ENCODE measurements at regions not wholly inside any gene's neighbourhood (a gene's known extent, or its start where the extent isn't known, plus 50 kb on each side); places are given as distances from the start of the nearest gene placed in this dataset.
"Not testable (repeated sequence)": the region's sequence is repeated elsewhere in the genome, so short reads cannot be mapped to it uniquely, and the experiment has no call there.

DNA sequence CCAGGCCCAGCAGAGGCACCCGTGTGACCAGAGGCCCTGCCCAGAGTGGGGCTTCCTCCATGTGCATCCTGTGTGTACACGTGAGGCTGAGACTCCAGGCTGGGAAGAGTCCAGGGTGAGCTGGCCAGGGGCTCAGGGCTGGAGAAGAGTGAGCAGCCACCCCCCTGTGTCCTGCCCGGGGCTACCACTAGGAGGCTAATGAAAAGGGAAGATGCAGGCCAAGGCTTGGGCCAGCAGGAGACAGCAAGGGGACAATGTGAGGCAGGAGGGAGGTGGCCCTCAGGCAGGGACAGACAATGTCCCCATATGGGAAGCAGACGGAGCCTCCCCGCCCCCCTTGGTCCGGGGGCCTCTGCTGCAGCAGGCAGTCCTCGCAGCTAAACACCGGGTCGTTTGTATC lies 102.0 kb downstream of the HIF1AN start:
- Mint-ChIP-seq H3K27ac (no peak overlapping the region), H3K4me3 (no peak overlapping the region), H3K9me3 (no peaks in the 10 kb centered on the region), H3K27me3 (ENCODE audit: insufficient read depth) (peaks cover 76% of the 10 kb centered on the region), H3K4me1 (peaks cover 26% of the 10 kb centered on the region), H3K36me3 (ENCODE audit: low read depth) (no peaks in the 10 kb centered on the region)
- Histone ChIP-seq H3K27me3 (ENCODE audit: control insufficient read depth, insufficient read depth, low read length, poor library complexity, severe bottlenecking) (peaks cover 72% of the 10 kb centered on the region), H3K36me3 (ENCODE audit: control insufficient read depth, insufficient read depth, low read length) (no peaks in the 10 kb centered on the region), H3K9ac (ENCODE audit: extremely low read depth, low read length, poor library complexity, severe bottlenecking) (no peak overlapping the region), H3K9me3 (ENCODE audit: control insufficient read depth, low read length) (no peaks in the 10 kb centered on the region), H3K27ac (ENCODE audit: low read depth, low read length) (peak overlapping the region; percentile 51), H3K4me1 (ENCODE audit: control insufficient read depth, insufficient read depth, low read length) (peaks cover 6% of the 10 kb centered on the region), H3K4me3 (ENCODE audit: low read length) (no peak overlapping the region)
- 17 to 24% methylated on average over 7 to 9 of the region's 9 CpGs for WGBS, 2 experiments (ENCODE audit: insufficient coverage in 1 of 2, insufficient read length in 1 of 2)
- TF ChIP-seq, protein P1, sequence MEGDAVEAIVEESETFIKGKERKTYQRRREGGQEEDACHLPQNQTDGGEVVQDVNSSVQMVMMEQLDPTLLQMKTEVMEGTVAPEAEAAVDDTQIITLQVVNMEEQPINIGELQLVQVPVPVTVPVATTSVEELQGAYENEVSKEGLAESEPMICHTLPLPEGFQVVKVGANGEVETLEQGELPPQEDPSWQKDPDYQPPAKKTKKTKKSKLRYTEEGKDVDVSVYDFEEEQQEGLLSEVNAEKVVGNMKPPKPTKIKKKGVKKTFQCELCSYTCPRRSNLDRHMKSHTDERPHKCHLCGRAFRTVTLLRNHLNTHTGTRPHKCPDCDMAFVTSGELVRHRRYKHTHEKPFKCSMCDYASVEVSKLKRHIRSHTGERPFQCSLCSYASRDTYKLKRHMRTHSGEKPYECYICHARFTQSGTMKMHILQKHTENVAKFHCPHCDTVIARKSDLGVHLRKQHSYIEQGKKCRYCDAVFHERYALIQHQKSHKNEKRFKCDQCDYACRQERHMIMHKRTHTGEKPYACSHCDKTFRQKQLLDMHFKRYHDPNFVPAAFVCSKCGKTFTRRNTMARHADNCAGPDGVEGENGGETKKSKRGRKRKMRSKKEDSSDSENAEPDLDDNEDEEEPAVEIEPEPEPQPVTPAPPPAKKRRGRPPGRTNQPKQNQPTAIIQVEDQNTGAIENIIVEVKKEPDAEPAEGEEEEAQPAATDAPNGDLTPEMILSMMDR (conservative IDR thresholded peaks at IDR 0.05): peak; percentile 94
- DNase-seq: peak; percentile 96

DNA sequence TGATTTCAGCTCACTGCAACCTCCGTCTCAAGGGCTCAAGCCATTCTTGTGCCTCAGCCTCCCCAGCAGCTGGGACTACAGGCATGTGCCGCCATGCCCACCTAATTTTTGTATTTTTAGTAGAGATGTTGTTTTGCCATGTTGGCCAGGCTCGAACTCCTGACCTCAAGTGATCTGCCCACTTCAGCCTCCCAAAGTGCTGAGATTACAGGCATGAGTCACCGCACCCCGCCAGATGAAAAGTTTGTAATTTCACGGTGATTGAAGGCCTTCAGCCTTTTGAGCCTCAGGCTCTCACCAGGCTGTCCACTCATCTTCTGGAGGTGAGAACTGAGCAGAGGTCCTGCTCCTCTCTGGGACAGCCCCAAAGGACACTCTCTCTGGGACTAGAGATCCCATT lies 103.2 kb downstream of the HIF1AN start:
- not testable (repeated sequence) for H3K36me3 ChIP-seq (ENCODE audit: control insufficient read depth, insufficient read depth, low read length); H3K9ac ChIP-seq (ENCODE audit: extremely low read depth, low read length, poor library complexity, severe bottlenecking); H3K4me3 Mint-ChIP-seq; H3K27ac ChIP-seq (ENCODE audit: low read depth, low read length); H3K27ac Mint-ChIP-seq; DNase-seq; H3K9me3 Mint-ChIP-seq; H3K36me3 Mint-ChIP-seq (ENCODE audit: low read depth); H3K9me3 ChIP-seq (ENCODE audit: control insufficient read depth, low read length); H3K4me1 ChIP-seq (ENCODE audit: control insufficient read depth, insufficient read depth, low read length); H3K4me3 ChIP-seq (ENCODE audit: low read length)
- Mint-ChIP-seq H3K27me3 (ENCODE audit: insufficient read depth) (peaks cover 80% of the 10 kb centered on the region), H3K4me1 (peaks cover 26% of the 10 kb centered on the region)
- peaks cover 71% of the 10 kb centered on the region for H3K27me3 ChIP-seq (ENCODE audit: control insufficient read depth, insufficient read depth, low read length, poor library complexity, severe bottlenecking)
- WGBS, 2 experiments (ENCODE audit: insufficient coverage in 1 of 2, insufficient read length in 1 of 2): 91% methylated on average over 5 to 6 of the region's 6 CpGs

DNA sequence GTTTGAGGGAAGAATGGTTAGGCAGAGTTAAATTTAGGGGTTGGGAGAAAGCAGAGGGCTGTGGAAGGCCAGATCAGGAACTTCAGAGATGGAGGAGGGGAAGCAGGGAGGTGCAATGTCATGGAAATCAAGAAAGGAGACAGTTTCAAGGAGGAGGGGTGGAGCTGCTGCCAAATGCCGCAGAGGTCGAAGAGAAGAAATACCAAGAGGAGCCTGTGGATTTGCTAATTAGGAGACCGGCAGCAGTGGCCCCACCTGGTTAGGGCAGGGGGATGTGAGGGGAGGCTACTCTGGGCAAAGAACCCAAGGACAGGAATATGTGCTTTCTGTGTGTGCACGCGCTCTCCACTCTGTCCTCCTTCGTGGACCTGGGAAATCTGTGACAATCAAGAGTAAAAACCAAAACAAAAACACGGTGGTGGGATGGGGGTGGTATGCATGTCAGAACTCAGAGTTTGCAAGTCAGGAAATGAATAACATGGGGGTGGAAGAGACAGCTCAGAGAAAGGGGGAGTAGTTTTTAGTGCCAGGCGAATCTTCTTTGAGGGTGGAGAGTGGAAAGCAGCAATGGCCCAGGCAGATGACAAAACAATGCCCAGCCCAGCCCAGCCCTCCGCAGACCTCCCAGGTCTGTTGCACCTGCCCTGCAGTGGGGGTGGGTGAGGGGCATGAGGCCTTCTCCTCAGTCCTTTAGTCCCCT lies 102.9 kb upstream of the PAX2 start:
- peak; percentile 83 for DNase-seq
- Histone ChIP-seq H3K36me3 (ENCODE audit: control insufficient read depth, insufficient read depth, low read length) (no peaks in the 10 kb centered on the region), H3K9me3 (ENCODE audit: control insufficient read depth, low read length) (no peaks in the 10 kb centered on the region), H3K4me3 (ENCODE audit: low read length) (no peak overlapping the region), H3K4me1 (ENCODE audit: control insufficient read depth, insufficient read depth, low read length) (peaks cover 3% of the 10 kb centered on the region), H3K27me3 (ENCODE audit: control insufficient read depth, insufficient read depth, low read length, poor library complexity, severe bottlenecking) (peaks cover 62% of the 10 kb centered on the region), H3K9ac (ENCODE audit: extremely low read depth, low read length, poor library complexity, severe bottlenecking) (no peak overlapping the region), H3K27ac (ENCODE audit: low read depth, low read length) (no peak overlapping the region)
- 16 to 28% methylated on average over 6 to 9 of the region's 9 CpGs for WGBS, 2 experiments (ENCODE audit: insufficient coverage in 1 of 2, insufficient read length in 1 of 2)
- Mint-ChIP-seq H3K4me3 (no peak overlapping the region), H3K36me3 (ENCODE audit: low read depth) (no peaks in the 10 kb centered on the region), H3K27me3 (ENCODE audit: insufficient read depth) (peaks cover 88% of the 10 kb centered on the region), H3K9me3 (no peaks in the 10 kb centered on the region), H3K4me1 (peaks cover 23% of the 10 kb centered on the region), H3K27ac (no peak overlapping the region)
- TF ChIP-seq, protein P1 (conservative IDR thresholded peaks at IDR 0.05): no peak

- Mint-ChIP-seq H3K36me3 (ENCODE audit: low read depth) (no peaks in the 10 kb centered on the region), H3K27me3 (ENCODE audit: insufficient read depth) (peaks cover 87% of the 10 kb centered on the region), H3K27ac (no peak overlapping the region), H3K4me1 (peaks cover 13% of the 10 kb centered on the region), H3K9me3 (no peaks in the 10 kb centered on the region), H3K4me3 (no peak overlapping the region)
- H3K9me3 ChIP-seq (ENCODE audit: control insufficient read depth, low read length): no peaks in the 10 kb centered on the region
- WGBS, 2 experiments (ENCODE audit: insufficient coverage in 1 of 2, insufficient read length in 1 of 2): 73 to 79% methylated on average over 4 to 5 of the region's 5 CpGs
- H3K4me3 ChIP-seq (ENCODE audit: low read length): no peak overlapping the region
- no peak for DNase-seq
- no peak overlapping the region for H3K9ac ChIP-seq (ENCODE audit: extremely low read depth, low read length, poor library complexity, severe bottlenecking)
- no peak overlapping the region for H3K27ac ChIP-seq (ENCODE audit: low read depth, low read length)
- H3K36me3 ChIP-seq (ENCODE audit: control insufficient read depth, insufficient read depth, low read length): no peaks in the 10 kb centered on the region
- H3K27me3 ChIP-seq (ENCODE audit: control insufficient read depth, insufficient read depth, low read length, poor library complexity, severe bottlenecking): peaks cover 52% of the 10 kb centered on the region
- no peaks in the 10 kb centered on the region for H3K4me1 ChIP-seq (ENCODE audit: control insufficient read depth, insufficient read depth, low read length)
- TF ChIP-seq, protein P1 (conservative IDR thresholded peaks at IDR 0.05): no peak
These were observed 100.3 kb upstream of the PAX2 start for GRCh38 chr10:100645091-100645490.

All from endodermal cell (in vitro differentiated cells).